Effector memory CD4-positive, alpha-beta T cell (primary cell): ENCODE measurements at regions not wholly inside any gene's neighbourhood (a gene's known extent, or its start where the extent isn't known, plus 50 kb on each side); places are given as distances from the start of the nearest gene placed in this dataset.

Source experiments
- DNase-seq, 3 donors: peaks; one replicate each; pipeline ENCODE4 v3.0.0-alpha.2; 2020
- H3K27ac ChIP-seq: 2 replicates; pipeline ENCODE4 v1.7.0; 2013; ENCODE audit warnings: mild to moderate bottlenecking, low read length, moderate library complexity; ENCODE audit not compliant: insufficient read depth, poor library complexity, severe bottlenecking
- H3K27me3 ChIP-seq: replicated peaks from 2 replicates; pipeline ENCODE4 v1.7.0; 2013; ENCODE audit warnings: mild to moderate bottlenecking, low read length; ENCODE audit not compliant: insufficient read depth, control insufficient read depth, poor library complexity, severe bottlenecking
- H3K36me3 ChIP-seq: 2 replicates; pipeline ENCODE4 v1.7.0; 2013; ENCODE audit warnings: mild to moderate bottlenecking, low read length, moderate library complexity; ENCODE audit not compliant: control insufficient read depth, insufficient read depth
- H3K4me1 ChIP-seq: 2 replicates; pipeline ENCODE4 v1.7.0; 2013; ENCODE audit warnings: low read length, mild to moderate bottlenecking; ENCODE audit not compliant: control insufficient read depth, insufficient read depth, poor library complexity, severe bottlenecking
- H3K4me3 ChIP-seq: 2 replicates; pipeline ENCODE4 v1.7.0; 2013; ENCODE audit warnings: low read length, low read depth, mild to moderate bottlenecking; ENCODE audit not compliant: insufficient read depth, poor library complexity, severe bottlenecking
- H3K9me3 ChIP-seq: 2 replicates; pipeline ENCODE4 v1.7.0; 2013; ENCODE audit warnings: mild to moderate bottlenecking, low read length, moderate library complexity; ENCODE audit not compliant: control insufficient read depth

GRCh38 chr13:26819046-26819445 is 58.5 kb upstream of the GPR12 start:
- H3K9me3 ChIP-seq = no peaks in the 10 kb centered on the region
- no peak for DNase-seq
- H3K4me3 ChIP-seq = no peak overlapping the region
- no peaks in the 10 kb centered on the region for H3K27me3 ChIP-seq
- no peak overlapping the region for H3K27ac ChIP-seq
- H3K4me1 ChIP-seq = no peaks in the 10 kb centered on the region
- no peaks in the 10 kb centered on the region for H3K36me3 ChIP-seq

GRCh38 chr13:26816881-26817280 is 56.3 kb upstream of the GPR12 start:
- Histone ChIP-seq H3K4me3 (no peak overlapping the region), H3K9me3 (no peaks in the 10 kb centered on the region), H3K27me3 (no peaks in the 10 kb centered on the region)

GRCh38 chr13:26813980-26814348 is 53.4 kb upstream of the GPR12 start:
- Histone ChIP-seq H3K4me3 (no peak overlapping the region), H3K27me3 (no peaks in the 10 kb centered on the region), H3K9me3 (no peaks in the 10 kb centered on the region), H3K4me1 (no peaks in the 10 kb centered on the region), H3K36me3 (no peaks in the 10 kb centered on the region), H3K27ac (no peak overlapping the region)
- no peak for DNase-seq

More at GRCh38 chr13:26816881-26817280, 56.3 kb upstream of the GPR12 start:
- Histone ChIP-seq H3K36me3 (no peaks in the 10 kb centered on the region), H3K4me1 (no peaks in the 10 kb centered on the region), H3K27ac (no peak overlapping the region)
- DNase-seq = no peak

GRCh38 chr13:26813321-26813979 is 52.9 kb upstream of the GPR12 start:
- no peak overlapping the region for H3K27ac ChIP-seq
- no peaks in the 10 kb centered on the region for H3K4me1 ChIP-seq
- no peak overlapping the region for H3K4me3 ChIP-seq
- H3K9me3 ChIP-seq = no peaks in the 10 kb centered on the region
- H3K27me3 ChIP-seq = no peaks in the 10 kb centered on the region
- no peaks in the 10 kb centered on the region for H3K36me3 ChIP-seq
- no peak for DNase-seq

- no peak overlapping the region for H3K27ac ChIP-seq
- DNase-seq = no peak
- H3K9me3 ChIP-seq = no peaks in the 10 kb centered on the region
- H3K4me1 ChIP-seq = no peaks in the 10 kb centered on the region
- H3K36me3 ChIP-seq = no peaks in the 10 kb centered on the region
- no peaks in the 10 kb centered on the region for H3K27me3 ChIP-seq
- no peak overlapping the region for H3K4me3 ChIP-seq
These were observed 51.0 kb upstream of the GPR12 start for GRCh38 chr13:26811581-26811980.
